Endothelial cell of umbilical vein (primary cell): ENCODE measurements at regions not wholly inside any gene's neighbourhood (a gene's known extent, or its start where the extent isn't known, plus 50 kb on each side); places are given as distances from the start of the nearest gene placed in this dataset.

Experiments used
- EZH2 ChIP-seq: IDR thresholded peaks from 2 replicates; pipeline ENCODE4 v1.6.1; 2012; ENCODE audit warnings: borderline replicate concordance, low read depth, mild to moderate bottlenecking, moderate library complexity, low read length, inconsistent platforms; ENCODE audit not compliant: severe bottlenecking
- FOS ChIP-seq: IDR thresholded peaks from 2 replicates; pipeline ENCODE4 v1.6.1; 2011; ENCODE audit warnings: mild to moderate bottlenecking, low read length, moderate library complexity, borderline replicate concordance; ENCODE audit not compliant: insufficient read depth
- GATA2 ChIP-seq: IDR thresholded peaks from 2 replicates; pipeline ENCODE4 v1.7.0; 2011; ENCODE audit warnings: low read depth, mild to moderate bottlenecking, moderate library complexity, mixed read lengths, low read length; ENCODE audit not compliant: insufficient read length, insufficient read depth
- JUN ChIP-seq: IDR thresholded peaks from 2 replicates; pipeline ENCODE4 v1.6.1; 2011; ENCODE audit warnings: borderline replicate concordance, low read depth; ENCODE audit not compliant: insufficient read length, insufficient read depth
- MYC ChIP-seq: IDR thresholded peaks from one replicate; pipeline ENCODE4 v1.6.1; 2011; ENCODE audit warnings: mild to moderate bottlenecking, low read depth, low read length
- POLR2A ChIP-seq: IDR thresholded peaks from 2 replicates; pipeline ENCODE4 v1.6.1; 2012; ENCODE audit warnings: low read depth, mild to moderate bottlenecking, control low read depth, low read length
- POLR2AphosphoS5 ChIP-seq: IDR thresholded peaks from 2 replicates; pipeline ENCODE4 v1.6.1; 2012; ENCODE audit warnings: low read depth, mild to moderate bottlenecking, control low read depth, low read length, moderate library complexity; ENCODE audit not compliant: insufficient read depth
- TF ChIP-seq, protein P1 (sequence below), 2 donors: IDR thresholded peaks; 1 replicate in 1 of 2; 2 replicates in 1 of 2; pipeline ENCODE4 v1.5.1; 2011; ENCODE audit warnings: low read length in 2 of 2, mild to moderate bottlenecking in 2 of 2, moderate library complexity in 2 of 2, control low read depth in 1 of 2, inconsistent platforms in 1 of 2, low read depth in 1 of 2; ENCODE audit not compliant: insufficient read depth in 1 of 2; ENCODE audit errors: extremely low read depth in 1 of 2
- TF ChIP-seq, protein P2 (sequence below): IDR thresholded peaks from 2 replicates; pipeline ENCODE4 v1.6.1; 2011; ENCODE audit not compliant: insufficient read depth, insufficient read length

DNA sequence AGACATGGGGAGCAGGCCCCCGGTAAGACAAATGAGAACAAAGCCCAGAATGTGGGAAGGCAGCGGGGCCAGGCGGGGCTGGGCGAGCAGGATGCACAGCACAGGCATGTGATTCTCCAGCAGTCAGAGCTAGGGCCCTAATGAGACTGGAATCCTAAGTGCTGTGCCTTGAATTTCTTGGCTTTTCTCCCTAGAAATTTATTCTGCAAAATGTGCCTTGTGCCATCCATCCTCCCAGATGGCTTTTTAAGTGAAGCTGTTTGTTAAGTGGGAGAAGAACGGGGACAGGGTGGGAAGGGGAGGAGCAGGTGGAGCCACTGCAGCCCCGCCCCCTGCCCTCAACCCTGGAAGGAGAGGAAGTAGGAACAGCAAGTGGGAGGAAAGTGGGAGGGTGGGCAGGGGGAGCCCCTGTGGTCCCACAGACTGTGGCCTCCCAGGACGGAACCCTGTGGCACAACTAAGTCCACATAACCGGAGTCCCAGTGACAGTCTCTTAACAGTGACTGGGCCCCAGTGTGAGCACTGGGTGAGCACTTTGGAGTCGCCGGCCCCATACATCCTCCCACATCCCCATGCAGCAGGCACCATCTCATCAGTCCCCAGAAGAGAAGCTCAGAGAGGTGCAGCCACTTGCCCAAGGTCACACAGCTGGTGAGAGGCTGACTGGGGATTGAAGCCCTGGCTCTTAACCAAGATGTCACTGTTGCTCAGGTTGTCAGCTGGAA lies 216.9 kb downstream of the MATN1 start:
- TF ChIP-seq, protein P1, sequence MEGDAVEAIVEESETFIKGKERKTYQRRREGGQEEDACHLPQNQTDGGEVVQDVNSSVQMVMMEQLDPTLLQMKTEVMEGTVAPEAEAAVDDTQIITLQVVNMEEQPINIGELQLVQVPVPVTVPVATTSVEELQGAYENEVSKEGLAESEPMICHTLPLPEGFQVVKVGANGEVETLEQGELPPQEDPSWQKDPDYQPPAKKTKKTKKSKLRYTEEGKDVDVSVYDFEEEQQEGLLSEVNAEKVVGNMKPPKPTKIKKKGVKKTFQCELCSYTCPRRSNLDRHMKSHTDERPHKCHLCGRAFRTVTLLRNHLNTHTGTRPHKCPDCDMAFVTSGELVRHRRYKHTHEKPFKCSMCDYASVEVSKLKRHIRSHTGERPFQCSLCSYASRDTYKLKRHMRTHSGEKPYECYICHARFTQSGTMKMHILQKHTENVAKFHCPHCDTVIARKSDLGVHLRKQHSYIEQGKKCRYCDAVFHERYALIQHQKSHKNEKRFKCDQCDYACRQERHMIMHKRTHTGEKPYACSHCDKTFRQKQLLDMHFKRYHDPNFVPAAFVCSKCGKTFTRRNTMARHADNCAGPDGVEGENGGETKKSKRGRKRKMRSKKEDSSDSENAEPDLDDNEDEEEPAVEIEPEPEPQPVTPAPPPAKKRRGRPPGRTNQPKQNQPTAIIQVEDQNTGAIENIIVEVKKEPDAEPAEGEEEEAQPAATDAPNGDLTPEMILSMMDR (IDR thresholded peaks at IDR 0.05; ENCODE audit: extremely low read depth in 1 of 2, insufficient read depth in 1 of 2, low read depth in 1 of 2, low read length in 2 of 2), result no peak
- TF ChIP-seq JUN (no peak), POLR2AphosphoS5 (no peak), POLR2A (no peak), EZH2 (no peak), GATA2 (no peak), FOS (no peak), MYC (no peak)
- TF ChIP-seq, protein P2, sequence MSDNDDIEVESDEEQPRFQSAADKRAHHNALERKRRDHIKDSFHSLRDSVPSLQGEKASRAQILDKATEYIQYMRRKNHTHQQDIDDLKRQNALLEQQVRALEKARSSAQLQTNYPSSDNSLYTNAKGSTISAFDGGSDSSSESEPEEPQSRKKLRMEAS, result no peak
